ENCODE measurements at regions not wholly inside any gene's neighbourhood (a gene's known extent, or its start where the extent isn't known, plus 50 kb on each side); places are given as distances from the start of the nearest gene placed in this dataset.

GRCh38 chr5:121526908-121527307 is 324.8 kb upstream of the FTMT start:
- Histone ChIP-seq H3K27ac (no peak overlapping the region), H3K4me1 (no peaks in the 10 kb centered on the region), H3K9me3 (no peaks in the 10 kb centered on the region), H3K36me3 (no peaks in the 10 kb centered on the region), H3K4me3 (no peak overlapping the region), H3K27me3 (no peaks in the 10 kb centered on the region)
- intact Hi-C loops (cut with DNase I), result no loop called here
- 75 to 79% methylated on average over 1 of the region's 1 CpG for WGBS, 2 donors
- no peak for TF ChIP-seq CTCF (IDR thresholded peaks at IDR 0.05)
- no peak for DNase-seq

GRCh38 chr5:121533814-121534213 is 317.9 kb upstream of the FTMT start:
- Histone ChIP-seq H3K27me3 (no peaks in the 10 kb centered on the region), H3K4me3 (no peak overlapping the region), H3K36me3 (no peaks in the 10 kb centered on the region), H3K4me1 (no peaks in the 10 kb centered on the region), H3K9me3 (no peaks in the 10 kb centered on the region), H3K27ac (no peak overlapping the region)
- intact Hi-C loops (cut with DNase I), result no loop called here
- WGBS, 2 donors, result 82 to 86% methylated on average over 3 of the region's 3 CpGs
- DNase-seq, result no peak
- TF ChIP-seq POLR2AphosphoS5 (IDR thresholded peaks at IDR 0.05), result no peak
- no peak for TF ChIP-seq POLR2A (IDR thresholded peaks at IDR 0.05)
- no peak for TF ChIP-seq CTCF (IDR thresholded peaks at IDR 0.05)
- no peak for TF ChIP-seq EP300 (IDR thresholded peaks at IDR 0.05)

GRCh38 chr5:121550989-121551388 is 300.7 kb upstream of the FTMT start:
- Histone ChIP-seq H3K4me3 (no peak overlapping the region), H3K4me1 (no peaks in the 10 kb centered on the region), H3K27ac (no peak overlapping the region), H3K9me3 (no peaks in the 10 kb centered on the region), H3K36me3 (no peaks in the 10 kb centered on the region), H3K27me3 (no peaks in the 10 kb centered on the region)
- TF ChIP-seq POLR2A (IDR thresholded peaks at IDR 0.05), result no peak
- TF ChIP-seq CTCF (IDR thresholded peaks at IDR 0.05), result no peak
- no peak for TF ChIP-seq POLR2AphosphoS5 (IDR thresholded peaks at IDR 0.05)
- TF ChIP-seq EP300 (IDR thresholded peaks at IDR 0.05), result no peak
- intact Hi-C loops (cut with DNase I), result no loop called here
- DNase-seq, result no peak

- intact Hi-C loops (cut with DNase I), result no loop called here
- H3K36me3 ChIP-seq, result no peaks in the 10 kb centered on the region
- H3K9me3 ChIP-seq, result no peaks in the 10 kb centered on the region
- DNase-seq, result no peak
- no peak overlapping the region for H3K4me3 ChIP-seq
- H3K27me3 ChIP-seq, result no peaks in the 10 kb centered on the region
- H3K4me1 ChIP-seq, result no peaks in the 10 kb centered on the region
- TF ChIP-seq POLR2A (IDR thresholded peaks at IDR 0.05), result no peak
- no peak for TF ChIP-seq POLR2AphosphoS5 (IDR thresholded peaks at IDR 0.05)
- TF ChIP-seq CTCF (IDR thresholded peaks at IDR 0.05), result no peak
- no peak for TF ChIP-seq EP300 (IDR thresholded peaks at IDR 0.05)
- H3K27ac ChIP-seq, result no peak overlapping the region
Measured at GRCh38 chr5:121559832-121560231, 291.9 kb upstream of the FTMT start.

- H3K4me3 ChIP-seq, result no peak overlapping the region
- no peaks in the 10 kb centered on the region for H3K9me3 ChIP-seq
- no peaks in the 10 kb centered on the region for H3K4me1 ChIP-seq
- 91 to 94% methylated on average over 1 of the region's 1 CpG for WGBS, 2 donors
- H3K27ac ChIP-seq, result no peak overlapping the region
- no peaks in the 10 kb centered on the region for H3K36me3 ChIP-seq
- no peaks in the 10 kb centered on the region for H3K27me3 ChIP-seq
- TF ChIP-seq EP300 (IDR thresholded peaks at IDR 0.05) (no peak), POLR2A (IDR thresholded peaks at IDR 0.05) (no peak), POLR2AphosphoS5 (IDR thresholded peaks at IDR 0.05) (no peak), CTCF (IDR thresholded peaks at IDR 0.05) (no peak)
- intact Hi-C loops (cut with DNase I), result no loop called here
- DNase-seq, result no peak
Measured at GRCh38 chr5:121572061-121572460, 279.6 kb upstream of the FTMT start.

All from sigmoid colon (tissue), 6 donors.